Hematopoietic multipotent progenitor cell treated with erythropoietin and hydrocortisone succinate and interleukin-3 and kit ligand, for 17 days (in vitro differentiated cells): ENCODE measurements at regions not wholly inside any gene's neighbourhood (a gene's known extent, or its start where the extent isn't known, plus 50 kb on each side); places are given as distances from the start of the nearest gene placed in this dataset.

Experiments used
- DNase-seq: peaks from one replicate; pipeline ENCODE4 v3.0.0-alpha.2; 2015; ENCODE audit warnings: low spot score

DNA sequence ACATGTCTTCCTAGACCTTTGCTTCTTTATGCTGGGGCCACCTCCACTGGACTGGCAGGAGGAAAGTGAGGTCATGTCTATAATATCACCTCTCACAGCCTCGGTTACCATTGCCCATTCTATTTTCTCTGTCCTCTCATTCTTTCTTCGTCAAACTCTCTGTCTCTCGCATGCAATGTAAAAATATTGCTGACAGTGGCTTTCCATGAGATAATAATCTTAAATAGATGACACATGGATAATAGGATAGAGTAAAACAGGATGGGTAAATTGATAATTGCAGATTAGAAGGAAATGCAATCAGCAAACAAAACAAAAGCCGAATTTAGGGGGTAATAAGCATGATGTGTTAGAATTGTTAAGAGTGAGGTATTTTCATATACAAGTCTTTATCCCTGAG, 215.7 kb upstream of the PARD3B start:
- no peak for DNase-seq

DNA sequence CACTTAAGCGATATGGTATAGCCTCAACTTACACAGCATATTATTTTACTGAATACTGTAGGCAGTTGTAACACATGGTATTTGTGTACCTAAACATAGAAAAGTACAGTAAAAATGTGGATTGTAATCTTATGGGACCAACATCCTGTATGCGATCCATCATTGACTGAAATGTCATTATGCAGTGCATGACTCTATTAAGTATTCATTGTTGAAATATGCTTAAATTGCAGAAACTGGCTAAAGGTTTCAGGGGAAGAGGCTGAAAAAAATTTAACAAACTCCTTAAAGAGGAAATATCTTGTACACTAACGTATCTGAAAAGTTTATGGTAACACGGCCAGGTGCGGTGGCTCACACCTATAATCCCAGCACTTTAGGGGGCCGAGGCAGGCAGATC, 214.1 kb upstream of the PARD3B start:
- DNase-seq = no peak

DNA sequence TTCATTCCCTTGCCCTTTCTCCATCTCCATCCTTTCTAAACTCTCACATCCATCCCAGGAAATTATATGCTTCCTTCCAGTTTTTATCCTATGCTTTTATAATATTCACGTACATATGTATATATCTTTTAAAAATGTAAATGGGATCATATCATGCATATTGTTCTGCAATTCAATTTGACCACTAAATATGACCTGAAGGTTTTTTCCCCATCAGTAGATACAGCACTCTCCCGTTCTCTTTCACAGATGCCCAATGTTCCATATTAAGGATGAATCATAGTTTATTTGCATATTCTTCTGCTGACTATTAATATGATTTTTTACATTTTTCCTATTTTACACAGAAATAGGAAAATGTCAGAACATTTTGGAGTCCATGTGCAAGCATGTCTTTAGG, 213.3 kb upstream of the PARD3B start:
- no peak for DNase-seq

DNA sequence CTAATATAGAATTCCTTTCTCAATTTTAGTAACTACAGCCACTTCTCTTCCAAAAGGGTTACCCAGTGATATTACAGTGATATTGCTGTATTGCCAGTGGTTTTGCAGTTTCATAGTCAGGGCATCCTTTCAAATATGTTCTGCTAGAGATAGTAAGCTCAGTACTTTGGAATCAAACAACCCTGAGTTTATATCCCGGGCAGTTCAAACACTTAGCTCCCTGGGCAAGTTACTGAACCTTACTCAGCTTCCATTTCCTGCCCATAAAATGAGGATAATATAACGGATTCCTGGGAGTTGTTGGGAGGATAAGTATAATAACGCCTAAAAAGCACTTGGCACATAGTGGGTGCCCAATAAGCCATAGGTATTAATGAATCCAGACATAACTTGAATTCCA, 212.6 kb upstream of the PARD3B start:
- DNase-seq = no peak

DNA sequence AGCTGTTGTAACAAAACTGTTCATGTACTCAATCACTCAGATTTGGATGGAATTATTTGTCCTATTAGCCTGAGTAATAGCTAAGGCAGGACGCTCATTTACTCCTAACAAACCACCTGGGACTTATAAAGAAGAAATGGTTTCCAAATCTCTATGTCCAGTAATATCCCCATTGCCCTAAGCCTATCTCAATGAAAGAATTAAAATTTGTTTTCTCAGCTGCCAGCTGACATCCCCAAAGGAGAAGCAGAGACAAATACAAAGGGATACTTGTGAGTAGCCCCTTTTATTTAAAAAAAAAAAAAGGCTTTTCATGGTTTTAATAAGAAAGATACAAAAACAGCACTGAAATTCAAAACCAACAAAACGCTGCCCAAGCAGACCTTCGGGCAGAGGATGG, 211.4 kb upstream of the PARD3B start:
- DNase-seq = no peak

DNA sequence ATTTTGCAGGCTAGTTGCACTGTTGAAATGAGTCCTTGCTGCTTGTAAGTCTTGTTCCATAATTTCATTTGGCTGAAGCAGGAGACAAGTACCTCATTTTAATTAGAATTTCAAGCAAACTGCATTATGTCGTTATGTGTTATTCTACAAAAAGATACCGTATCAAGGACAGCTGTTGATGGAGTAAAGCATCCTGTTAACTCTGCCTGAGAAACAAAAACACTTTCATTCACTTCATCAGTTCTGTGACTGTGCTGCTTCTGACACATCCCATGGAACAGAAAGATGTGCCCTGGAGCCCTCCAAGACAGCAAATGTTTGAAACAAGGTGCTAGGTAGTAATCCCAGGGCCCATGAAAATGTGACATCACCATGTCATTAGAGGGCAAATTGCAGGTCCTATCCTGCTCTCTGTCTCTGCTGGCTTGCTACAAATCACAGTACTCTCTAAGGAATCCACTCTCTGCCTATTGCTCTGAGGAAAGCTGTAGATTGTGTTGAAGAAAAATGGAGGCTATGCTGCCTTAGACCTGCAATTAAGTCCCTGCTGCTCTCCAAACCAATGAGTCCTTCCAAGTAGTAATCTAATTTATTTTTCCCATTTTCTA, 209.7 kb upstream of the PARD3B start:
- DNase-seq = no peak

DNA sequence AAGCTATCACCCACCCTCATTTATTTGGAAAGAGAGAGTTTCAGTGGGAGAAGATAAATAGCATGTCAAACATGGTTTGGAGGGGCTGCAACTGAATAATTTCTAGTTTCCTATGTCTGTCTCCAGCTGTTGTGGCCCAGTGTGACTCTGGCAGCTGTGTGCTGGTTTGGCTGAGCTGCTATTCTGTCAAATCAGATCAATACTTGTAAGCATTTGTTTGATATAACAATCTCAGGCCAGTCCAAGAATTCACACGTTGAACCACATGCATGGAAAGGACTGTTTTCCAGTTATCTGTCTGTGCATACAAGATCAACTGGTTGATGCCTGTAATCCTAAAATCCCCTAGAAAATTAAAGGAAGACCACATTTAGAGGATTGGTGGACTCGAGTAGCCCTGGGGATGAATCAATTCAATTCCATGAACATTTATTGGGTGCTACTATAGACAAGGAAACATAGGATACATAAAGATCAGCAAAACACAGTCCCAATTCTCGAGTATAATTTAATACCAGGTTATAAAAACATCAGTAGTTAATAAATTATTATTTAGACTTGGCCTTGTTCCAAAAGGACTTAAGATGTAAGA, 209.0 kb upstream of the PARD3B start:
- DNase-seq = no peak

DNA sequence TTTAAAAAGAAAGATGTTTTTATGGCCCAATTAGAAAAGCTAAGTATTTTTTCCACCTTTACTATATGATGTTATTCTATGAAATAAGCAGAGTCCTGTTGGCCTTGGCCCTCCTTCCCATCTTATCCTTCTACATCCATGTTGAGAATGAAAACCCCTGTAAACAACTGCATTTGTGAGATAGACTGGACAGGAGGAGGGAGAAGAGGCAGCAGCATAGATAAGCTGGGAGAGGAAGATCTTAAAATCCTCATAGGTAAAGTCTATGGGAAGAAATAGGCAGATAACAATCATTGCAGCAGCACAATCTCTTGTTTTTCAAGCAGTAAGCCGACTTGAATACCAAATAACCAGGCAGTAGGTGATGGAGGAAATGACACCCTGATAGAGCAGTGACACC, 207.6 kb upstream of the PARD3B start:
- no peak for DNase-seq

DNA sequence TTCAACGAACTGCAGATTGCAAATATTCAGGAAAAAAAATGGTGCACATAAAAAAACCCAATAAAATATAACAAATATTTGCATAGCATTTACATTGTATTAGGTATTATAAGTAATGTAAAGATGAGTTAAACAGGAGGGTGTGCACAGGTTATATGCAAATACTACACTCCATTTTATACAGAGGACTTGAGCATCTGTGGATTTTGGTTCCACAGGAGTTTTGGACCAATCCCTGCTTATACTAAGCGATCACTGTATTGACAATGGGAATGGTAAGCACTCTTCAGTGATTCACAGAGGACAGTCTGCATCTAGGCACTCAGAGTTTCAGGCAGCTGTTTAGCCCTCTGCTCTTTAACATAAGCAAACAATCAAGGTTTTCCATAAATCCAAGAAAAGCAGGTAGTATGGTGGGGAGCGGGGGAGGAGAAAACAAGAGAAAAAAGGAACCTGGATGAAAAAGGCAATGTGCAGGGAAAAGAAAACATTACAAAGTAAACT, 206.0 kb upstream of the PARD3B start:
- DNase-seq = no peak

DNA sequence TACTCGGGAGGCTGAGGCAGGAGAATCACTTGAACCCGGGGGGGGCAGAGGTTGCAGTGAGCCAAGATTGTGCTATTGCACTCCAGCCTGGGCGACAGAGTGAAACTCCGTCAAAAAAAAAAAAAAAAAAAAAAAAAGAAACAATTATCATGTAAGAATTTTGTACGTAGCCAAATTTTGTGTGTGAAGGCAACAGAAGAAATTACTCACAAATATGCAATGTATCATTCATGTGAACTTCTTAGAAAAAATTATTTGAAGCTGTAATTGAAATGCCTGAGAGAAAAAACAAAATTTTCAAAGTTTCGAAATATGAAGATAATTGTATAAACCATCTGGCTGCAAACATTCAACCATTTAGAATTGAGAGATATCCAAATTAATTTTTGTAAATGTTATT, 204.8 kb upstream of the PARD3B start:
- no peak for DNase-seq

DNA sequence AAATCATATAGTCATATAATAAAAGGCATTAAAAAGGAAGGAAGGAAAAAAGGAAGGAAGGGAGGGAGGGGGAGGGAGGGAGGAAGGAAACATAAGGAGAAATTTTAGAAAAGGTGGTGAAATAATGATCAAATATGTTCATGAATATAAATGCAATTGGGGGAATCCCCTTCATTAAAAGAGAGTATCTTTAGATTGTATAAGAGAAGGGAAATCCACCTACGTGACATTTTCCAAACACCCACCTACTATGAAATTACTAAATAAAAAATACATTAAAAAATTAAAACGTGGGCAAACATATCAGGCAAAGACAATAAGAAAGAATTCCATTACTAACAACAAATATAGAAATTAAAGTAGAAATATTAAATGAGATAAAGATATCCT, 203.4 kb upstream of the PARD3B start:
- no peak for DNase-seq

DNA sequence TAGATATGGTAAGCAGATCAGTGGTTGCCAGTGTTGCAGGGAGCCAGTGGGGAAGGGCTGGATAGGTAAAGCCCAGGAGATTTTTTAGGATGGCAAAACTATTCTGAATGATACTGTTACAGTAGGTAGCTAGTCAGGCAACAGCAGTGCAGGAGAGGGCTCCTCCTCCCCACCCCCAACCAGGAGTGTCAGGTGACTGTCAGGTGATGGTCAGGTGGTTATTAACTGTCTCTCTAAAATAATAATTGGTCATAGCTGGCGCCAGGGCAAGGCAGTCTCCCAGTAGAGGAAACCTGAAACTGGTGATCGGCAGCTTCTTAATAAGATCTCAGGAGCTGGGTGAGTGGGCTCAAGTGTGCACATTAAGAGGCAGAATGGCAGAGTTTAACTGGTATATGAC, 201.6 kb upstream of the PARD3B start:
- no peak for DNase-seq

DNA sequence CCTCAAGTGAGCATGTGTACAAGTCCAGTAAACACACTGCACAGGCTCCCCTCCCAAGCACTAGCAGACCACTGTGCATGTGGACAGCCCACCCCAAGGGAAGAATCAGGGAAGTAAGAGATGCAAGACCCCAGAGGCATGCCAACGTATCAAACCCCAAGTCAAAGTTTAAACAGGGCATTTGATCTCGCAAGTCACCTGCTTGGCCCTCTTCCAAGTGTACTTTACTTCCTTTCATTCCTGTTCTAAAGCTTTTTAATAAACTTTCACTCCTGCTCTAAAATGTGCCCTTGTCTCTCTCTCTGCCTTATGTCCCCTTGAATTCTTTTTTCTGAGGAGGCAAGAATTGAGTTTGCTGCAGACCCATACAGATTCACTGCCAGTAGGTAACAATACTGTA, 201.2 kb upstream of the PARD3B start:
- no peak for DNase-seq

DNA sequence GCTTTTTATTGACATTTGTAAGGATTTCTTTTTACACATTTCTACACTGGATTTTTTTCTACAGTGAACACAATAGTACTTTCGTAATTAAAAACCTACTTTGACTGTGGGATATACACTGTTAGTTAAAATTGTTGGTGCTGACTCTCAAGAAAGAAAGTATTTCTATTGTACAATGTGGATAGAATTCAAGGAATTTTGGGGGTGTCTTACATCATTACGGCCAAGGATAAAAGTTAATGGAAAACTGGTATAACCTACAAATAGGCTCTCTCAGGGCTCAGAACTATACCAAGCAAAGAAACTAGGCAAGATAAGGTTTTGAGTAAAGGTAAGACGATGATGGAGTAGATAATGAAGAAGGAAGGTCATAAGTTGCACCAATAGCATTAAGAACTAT, 198.4 kb upstream of the PARD3B start:
- no peak for DNase-seq

DNA sequence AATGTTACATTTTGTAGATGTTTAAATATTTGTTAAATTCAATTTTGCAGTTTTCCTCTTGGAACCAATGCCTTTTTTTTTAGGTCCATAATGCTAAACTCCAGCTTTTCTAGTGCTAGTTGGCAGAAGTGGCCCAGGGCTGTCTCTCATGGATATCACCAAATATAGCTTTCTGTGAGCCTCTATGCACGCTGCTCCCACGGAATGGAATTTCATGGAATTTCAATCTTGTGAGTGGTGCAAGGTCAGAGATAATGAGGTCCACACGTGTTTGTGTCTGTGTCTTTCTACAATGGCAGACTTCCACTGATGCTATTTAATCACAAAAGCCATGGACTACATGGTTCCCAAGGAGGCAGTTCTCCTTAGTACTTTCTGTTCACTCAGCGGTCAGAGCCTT, 191.5 kb upstream of the PARD3B start:
- DNase-seq = no peak

DNA sequence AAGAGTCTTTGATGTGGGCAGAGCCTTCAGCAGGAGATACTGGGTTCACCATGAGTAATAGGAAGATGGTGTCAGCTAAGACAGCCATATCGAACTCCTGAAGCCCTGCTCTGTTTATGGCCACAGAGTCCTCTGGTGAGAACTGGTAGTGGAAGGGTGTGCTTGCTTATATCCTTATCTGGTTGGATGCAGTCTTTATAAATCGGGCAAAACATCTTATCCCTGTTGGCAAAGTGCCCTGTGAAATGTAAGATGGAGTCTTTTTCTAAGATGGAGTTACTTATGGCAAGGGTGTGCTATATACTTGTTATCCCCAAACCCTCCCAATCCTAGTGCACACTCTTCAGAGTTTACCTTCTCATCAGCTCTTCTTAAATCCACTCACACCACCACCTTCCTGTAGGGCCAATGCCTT, 190.8 kb upstream of the PARD3B start:
- DNase-seq = no peak

DNA sequence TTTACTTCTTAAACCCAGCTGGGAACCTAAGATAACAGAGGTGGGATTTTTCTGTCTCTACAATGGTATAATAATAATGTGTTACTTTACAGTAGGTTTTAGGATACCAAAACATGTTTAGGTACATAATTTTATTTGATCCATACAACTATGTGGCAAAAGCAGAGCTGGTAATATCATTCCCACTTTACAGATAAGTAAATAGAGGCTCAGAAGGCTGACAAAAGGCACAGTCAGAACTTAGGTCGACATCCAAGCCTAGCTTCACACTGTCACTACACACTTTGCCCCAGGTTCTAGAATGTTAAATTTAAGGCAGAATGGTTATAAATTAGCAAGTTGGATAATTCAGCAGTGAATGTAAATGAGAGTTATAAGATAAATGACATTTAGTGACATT, 189.6 kb upstream of the PARD3B start:
- DNase-seq = no peak

DNA sequence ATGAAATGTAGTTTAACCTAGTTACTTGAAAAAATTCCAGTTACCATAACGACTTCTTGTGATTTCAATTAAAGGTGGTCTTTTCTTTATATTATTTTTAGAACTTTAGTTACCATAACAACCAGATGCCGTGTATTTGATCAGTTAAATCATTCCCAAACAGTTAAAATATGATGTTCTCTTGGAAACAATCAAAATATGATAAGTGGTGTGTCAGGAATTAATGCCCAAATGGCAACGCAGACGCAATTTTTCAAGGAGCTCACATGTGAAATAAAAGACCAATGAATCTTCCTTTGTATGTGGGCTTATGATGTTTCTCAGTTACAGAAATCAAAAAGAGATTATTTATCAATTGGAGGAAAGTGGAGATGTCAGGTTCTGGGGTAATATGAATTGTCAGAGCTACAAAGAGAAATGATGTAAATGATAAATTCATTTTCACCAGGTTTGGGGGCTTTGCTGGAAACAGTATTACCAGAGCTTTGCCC, 189.1 kb upstream of the PARD3B start:
- DNase-seq = no peak

DNA sequence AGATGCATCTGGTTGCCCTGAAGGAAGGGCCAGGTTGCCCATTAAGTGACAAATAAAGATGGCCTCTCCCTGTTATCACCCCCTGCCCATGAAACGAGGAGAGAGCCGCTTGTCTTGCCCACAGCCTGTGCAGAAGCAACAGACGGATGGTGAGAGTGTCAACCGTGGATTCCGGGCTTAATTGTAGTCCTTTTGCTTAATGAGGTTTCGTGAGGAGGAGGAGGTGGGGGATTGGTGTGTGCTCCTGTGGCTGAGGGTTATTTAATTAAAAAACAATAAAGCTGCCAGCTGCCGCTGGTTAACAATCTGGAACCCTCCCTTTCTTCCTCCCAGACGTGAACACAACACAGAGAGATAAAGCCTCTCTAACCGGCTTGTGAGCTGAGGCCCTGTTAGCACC, 188.0 kb upstream of the PARD3B start:
- no peak for DNase-seq

DNA sequence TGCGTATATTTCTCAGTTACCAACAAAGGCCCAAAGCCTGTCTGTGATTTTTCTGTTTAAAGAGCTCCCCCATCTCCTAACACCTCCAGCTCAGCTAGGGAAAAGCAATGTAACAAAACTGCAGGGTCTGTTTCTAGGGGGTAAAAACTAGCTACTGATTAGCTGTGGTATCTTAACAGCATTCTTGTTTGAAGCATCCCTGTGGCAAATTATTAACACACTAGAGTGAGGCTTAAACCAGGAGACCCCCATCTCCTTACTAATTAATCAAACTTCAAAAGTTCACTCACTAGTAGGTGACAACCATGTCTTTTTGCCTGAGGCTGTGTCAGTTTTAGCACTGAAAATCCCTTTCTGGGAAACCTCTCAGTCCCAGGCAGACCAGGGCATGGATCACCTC, 186.2 kb upstream of the PARD3B start:
- no peak for DNase-seq

DNA sequence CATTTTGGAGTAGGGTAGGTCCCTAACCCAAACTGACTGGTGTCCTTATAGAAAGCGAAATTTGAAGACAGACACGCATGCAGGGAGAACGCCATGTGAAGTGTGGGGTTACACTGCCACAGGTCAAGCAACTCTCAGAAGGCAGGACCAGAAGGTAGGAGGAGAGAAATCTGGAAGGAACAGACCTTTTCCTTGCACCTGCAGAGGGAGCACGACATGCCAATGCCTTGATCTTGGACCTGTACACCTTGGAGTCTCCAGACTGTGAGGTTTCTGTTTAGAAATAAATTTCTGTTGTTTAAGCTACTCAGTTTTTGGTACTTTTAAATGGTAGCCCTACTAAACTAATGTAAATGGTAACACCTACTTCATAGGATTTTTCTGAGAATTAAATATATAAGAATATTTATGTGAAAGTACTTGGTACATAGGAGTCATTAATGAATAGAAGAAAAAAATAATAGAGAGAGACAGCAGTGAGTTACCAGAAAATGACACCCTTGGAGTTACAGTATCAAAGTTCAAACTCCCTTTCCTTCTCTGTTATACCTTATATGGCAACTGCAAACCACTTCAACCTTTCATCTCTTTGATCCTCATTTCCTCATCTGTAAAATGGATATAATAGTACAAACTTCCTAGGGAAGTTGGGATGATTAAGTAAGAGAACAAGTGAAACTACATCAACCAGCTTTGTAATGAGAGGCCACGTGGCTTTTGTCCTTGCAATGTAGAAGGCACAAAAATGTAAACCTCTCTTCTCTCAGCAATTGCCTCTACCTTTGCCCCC, 184.9 kb upstream of the PARD3B start:
- no peak for DNase-seq

DNA sequence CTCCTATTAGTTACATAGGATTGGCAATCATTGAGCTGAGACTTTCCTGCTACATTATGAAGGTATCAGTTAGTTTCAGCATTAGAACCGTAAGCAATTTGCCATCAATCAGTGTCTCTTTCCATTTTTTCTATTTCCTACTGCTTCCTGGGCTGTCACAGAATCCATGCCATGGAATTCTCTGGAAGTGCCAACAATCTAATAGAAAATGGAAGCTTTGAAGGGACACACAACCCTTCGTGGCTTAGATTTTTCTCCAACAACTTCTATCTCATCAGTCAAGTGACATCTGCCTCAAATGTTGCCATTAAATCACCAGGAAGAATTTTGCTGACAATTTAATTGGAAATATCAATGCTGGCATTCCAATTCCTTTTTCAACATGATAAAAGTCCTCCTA, 183.5 kb upstream of the PARD3B start:
- DNase-seq = no peak

DNA sequence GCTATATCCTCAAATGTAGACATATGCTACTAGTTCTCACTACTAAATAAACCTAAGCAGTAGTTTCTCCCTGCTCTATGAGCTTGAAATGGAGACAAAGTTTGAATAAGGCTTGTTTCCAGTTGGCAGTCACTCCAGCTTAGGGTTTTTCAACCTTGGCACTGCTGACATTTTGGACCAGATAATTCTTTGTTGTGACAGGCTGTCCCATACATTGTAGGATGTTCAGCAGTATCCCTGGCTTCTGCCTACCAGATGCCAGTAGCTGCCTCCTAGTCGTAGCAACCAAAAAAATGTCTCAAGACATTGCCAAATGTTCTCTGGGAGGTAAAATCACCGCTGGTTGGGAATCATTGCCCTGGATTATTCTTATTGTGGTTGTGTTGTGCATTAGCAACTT, 182.7 kb upstream of the PARD3B start:
- no peak for DNase-seq
